Activated CD8-positive, alpha-beta T cell treated with anti-CD3 and anti-CD28 coated beads for 36 hours (primary cell): ENCODE measurements at regions not wholly inside any gene's neighbourhood (a gene's known extent, or its start where the extent isn't known, plus 50 kb on each side); places are given as distances from the start of the nearest gene placed in this dataset.
A peak's percentile ranks its signal among the peaks of the same experiment; 100 is the strongest.

Experiments
- ATAC-seq: fragments of 200-7000 bp; cut with Tn5 transposase; one replicate; pipeline ENCODE4 v1.10.0; 2021; ENCODE audit warnings: mild to moderate bottlenecking, moderate library complexity
- CTCF ChIA-PET: fragments of 350-600 bp; sonication (Branson Sonifier 250); formaldehyde crosslinking; loops from one replicate; lab custom pipeline; 2021; ENCODE audit warnings: antibody characterized with exemption; lab: Charles Lee
- POLR2A ChIA-PET: fragments of 350-600 bp; sonication (Branson Sonifier 250); formaldehyde crosslinking; loops from one replicate; lab custom pipeline; 2021; ENCODE audit warnings: antibody characterized with exemption; lab: Charles Lee
- DNase-seq: peaks from one replicate; pipeline ENCODE4 v3.0.0-alpha.2; 2020
- H3K27ac Mint-ChIP-seq: one replicate; pipeline ENCODE4 v1.8.0; 2021; ENCODE audit warnings: mild to moderate bottlenecking, mixed read lengths
- H3K27me3 Mint-ChIP-seq: one replicate; pipeline ENCODE4 v1.8.0; 2021; ENCODE audit warnings: mixed read lengths
- H3K36me3 Mint-ChIP-seq: one replicate; pipeline ENCODE4 v1.8.0; 2021; ENCODE audit warnings: low read depth, mixed read lengths
- H3K4me1 Mint-ChIP-seq: one replicate; pipeline ENCODE4 v1.8.0; 2021; ENCODE audit warnings: low read depth, mixed read lengths
- H3K4me3 Mint-ChIP-seq: one replicate; pipeline ENCODE4 v1.8.0; 2021; ENCODE audit warnings: mild to moderate bottlenecking, moderate library complexity, mixed read lengths
- H3K9me3 Mint-ChIP-seq: one replicate; pipeline ENCODE4 v1.8.0; 2021; ENCODE audit warnings: mixed read lengths
- intact Hi-C: fragments of 100-400 bp; cut with micrococcal nuclease; formaldehyde crosslinking; loops from one replicate; pipeline ENCODE4 v1.10.0; 2022
- TF ChIP-seq, protein P1 (sequence below): fragments of 200-600 bp; IDR thresholded peaks from one replicate; pipeline ENCODE4 v1.8.0; 2022; ENCODE audit warnings: antibody characterized with exemption, mild to moderate bottlenecking

DNA sequence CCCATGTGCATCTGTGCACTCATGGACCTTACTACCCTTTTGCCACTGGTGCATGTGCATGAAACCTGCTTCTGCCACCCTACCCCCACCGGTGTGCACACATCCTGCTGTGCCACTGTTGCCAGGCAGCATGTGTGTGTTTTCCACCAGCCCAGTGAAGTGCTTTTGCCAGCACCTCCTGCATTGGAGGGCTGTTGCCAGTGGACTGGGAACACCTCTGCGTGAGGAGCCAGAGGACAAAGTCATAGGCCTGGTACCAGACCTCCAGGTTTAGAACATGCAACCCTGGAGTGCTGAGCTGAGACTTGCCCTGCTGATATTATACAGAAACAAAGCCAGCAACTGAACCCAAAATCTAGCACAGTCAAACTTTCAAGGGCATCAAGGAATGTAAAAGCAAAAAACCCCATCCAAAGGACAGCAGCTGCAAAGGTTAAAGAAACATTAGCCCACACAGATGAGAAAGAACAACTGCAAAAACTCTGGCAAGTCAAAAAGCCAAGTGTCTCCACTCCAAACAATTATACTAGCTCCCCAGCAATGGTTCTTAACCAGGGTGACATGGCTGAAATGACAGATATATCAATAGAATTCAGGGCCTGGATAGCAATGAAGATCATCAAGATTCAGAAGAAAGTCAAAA is 70.6 kb upstream of the PTPN3 start:
- ATAC-seq = no peak
- Mint-ChIP-seq H3K27ac (no peak overlapping the region), H3K4me3 (no peak overlapping the region), H3K9me3 (no peaks in the 10 kb centered on the region), H3K36me3 (no peaks in the 10 kb centered on the region), H3K4me1 (no peaks in the 10 kb centered on the region), H3K27me3 (peaks cover 8% of the 10 kb centered on the region)
- POLR2A ChIA-PET = interaction anchor here (0.9 kb wide), 1 partner anchor 51 kb away, joined by 3 read pairs; no protein-coding TSS in a partner anchor
- CTCF ChIA-PET = no interaction called here
- no peak for DNase-seq
- intact Hi-C loops = no loop called here
- TF ChIP-seq, protein P1, sequence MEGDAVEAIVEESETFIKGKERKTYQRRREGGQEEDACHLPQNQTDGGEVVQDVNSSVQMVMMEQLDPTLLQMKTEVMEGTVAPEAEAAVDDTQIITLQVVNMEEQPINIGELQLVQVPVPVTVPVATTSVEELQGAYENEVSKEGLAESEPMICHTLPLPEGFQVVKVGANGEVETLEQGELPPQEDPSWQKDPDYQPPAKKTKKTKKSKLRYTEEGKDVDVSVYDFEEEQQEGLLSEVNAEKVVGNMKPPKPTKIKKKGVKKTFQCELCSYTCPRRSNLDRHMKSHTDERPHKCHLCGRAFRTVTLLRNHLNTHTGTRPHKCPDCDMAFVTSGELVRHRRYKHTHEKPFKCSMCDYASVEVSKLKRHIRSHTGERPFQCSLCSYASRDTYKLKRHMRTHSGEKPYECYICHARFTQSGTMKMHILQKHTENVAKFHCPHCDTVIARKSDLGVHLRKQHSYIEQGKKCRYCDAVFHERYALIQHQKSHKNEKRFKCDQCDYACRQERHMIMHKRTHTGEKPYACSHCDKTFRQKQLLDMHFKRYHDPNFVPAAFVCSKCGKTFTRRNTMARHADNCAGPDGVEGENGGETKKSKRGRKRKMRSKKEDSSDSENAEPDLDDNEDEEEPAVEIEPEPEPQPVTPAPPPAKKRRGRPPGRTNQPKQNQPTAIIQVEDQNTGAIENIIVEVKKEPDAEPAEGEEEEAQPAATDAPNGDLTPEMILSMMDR = no peak

DNA sequence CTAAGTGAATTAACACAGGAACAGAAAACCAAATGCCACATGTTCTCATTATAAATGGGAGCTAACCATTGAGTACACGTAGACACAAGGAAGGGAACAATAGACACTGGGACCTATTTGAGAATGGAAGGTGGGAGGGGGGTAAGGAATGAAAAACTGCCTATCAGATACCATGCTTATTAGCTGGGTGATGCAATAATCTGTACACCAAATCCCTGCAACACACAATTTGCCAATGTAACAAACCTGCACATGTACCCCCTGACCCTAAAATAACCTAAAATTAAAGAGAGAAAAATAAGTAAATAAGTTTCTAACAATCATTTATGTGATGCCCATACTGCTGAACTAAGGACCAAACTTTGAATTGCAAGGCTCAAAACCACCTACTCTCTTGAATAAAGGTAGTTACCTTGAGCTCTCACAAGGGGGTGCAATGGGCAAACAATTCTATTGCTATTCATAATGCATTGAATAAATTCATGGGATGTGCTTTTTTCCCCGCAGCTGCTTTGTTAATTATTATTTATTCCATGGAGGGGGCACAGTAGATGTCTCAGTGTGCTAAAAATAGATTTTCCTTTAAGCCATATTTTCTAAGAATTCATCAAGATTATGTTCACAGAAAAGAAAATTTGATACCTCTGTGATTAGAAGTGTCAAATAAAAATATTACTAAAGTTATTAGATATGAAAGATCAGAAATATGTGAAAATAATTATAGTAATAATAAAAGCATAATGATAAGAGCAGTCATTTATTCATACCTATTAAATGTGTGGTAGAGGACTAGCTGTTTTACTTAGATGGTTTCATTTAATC is 76.2 kb upstream of the PTPN3 start:
- Mint-ChIP-seq H3K9me3 (no peaks in the 10 kb centered on the region), H3K4me3 (no peak overlapping the region), H3K36me3 (no peaks in the 10 kb centered on the region), H3K4me1 (no peaks in the 10 kb centered on the region), H3K27me3 (peaks cover 3% of the 10 kb centered on the region), H3K27ac (no peak overlapping the region)
- CTCF ChIA-PET = interaction anchor here (1.0 to 3.2 kb wide), 5 partner anchors 9 to 577 kb away, joined by 3 to 26 read pairs (median 3); no protein-coding TSS in a partner anchor
- POLR2A ChIA-PET = no interaction called here
- DNase-seq (peak; percentile 28), ATAC-seq (no peak)
- TF ChIP-seq, protein P1 = peak; percentile 59
- intact Hi-C loops = loop anchor here (10.0 kb wide), 1 partner anchor 241 kb away; no protein-coding TSS in a partner anchor

DNA sequence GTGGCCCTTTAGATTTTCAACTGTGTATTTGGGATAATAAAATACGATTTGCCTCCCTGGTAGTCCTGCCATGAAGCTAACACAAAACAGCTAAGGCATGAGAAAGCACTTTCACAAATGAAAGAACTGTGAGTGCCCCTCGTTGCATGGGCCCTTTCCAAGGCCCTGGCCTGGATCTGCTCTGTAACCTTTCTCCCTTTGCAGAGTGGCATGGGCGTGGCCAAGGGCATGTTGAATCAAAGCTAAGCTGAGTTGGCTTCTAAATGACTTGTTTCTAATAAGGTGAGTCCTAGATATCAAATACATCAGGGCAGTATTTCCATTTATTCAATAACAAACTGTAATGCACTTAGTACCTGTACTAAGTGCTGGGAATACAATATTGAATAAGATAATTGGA is 78.7 kb upstream of the PTPN3 start:
- DNase-seq (no peak), ATAC-seq (no peak)
- POLR2A ChIA-PET = no interaction called here
- intact Hi-C loops = loop anchor here (10.0 kb wide), 1 partner anchor 238 kb away; no protein-coding TSS in a partner anchor
- H3K4me3 Mint-ChIP-seq = no peak overlapping the region
- H3K9me3 Mint-ChIP-seq = no peaks in the 10 kb centered on the region
- no peak overlapping the region for H3K27ac Mint-ChIP-seq
- CTCF ChIA-PET = interaction anchor here (1.7 kb wide), 1 partner anchor 26 kb away, joined by 3 read pairs; no protein-coding TSS in a partner anchor
- TF ChIP-seq, protein P1 = no peak
- no peaks in the 10 kb centered on the region for H3K4me1 Mint-ChIP-seq
- H3K36me3 Mint-ChIP-seq = no peaks in the 10 kb centered on the region
- H3K27me3 Mint-ChIP-seq = no peaks in the 10 kb centered on the region

DNA sequence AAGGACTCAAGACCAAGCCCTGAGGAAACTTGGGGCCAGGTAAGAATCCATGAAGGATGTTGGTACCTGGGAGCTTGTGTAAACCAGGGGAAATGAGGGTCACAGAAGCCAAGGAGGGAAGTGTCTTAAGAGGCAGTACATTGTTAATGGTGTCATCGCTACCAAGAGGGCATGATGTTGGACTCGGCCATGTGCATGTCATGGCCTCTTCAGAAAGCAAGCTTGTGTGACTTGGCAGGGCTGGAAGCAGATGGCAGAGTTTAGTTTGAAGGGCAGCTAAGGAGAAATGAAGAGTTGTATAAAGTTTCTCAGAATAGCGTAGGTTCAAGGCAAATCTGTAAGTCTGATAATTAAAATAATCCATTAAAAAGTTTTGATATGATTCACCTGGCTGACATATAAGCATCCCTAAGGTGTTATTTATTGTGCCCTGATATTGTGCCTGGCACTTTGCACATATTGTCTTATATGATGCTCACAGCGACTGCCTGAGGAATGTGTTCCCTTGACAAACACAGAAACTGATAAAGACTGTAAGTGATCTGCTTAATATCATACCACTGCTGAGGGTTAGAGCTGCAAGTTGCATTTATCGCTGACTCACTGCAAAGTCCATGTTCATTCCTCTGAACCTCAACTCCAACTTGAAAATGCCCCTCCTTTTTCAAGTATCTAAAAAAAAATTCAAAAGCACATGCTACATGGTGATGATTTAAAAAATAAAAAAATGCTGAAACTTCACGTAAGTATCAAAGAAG is 81.3 kb upstream of the PTPN3 start:
- Mint-ChIP-seq H3K27ac (no peak overlapping the region), H3K9me3 (no peaks in the 10 kb centered on the region), H3K4me1 (no peaks in the 10 kb centered on the region), H3K4me3 (no peak overlapping the region), H3K27me3 (no peaks in the 10 kb centered on the region), H3K36me3 (no peaks in the 10 kb centered on the region)
- TF ChIP-seq, protein P1 = no peak
- ATAC-seq (no peak), DNase-seq (no peak)
- ChIA-PET CTCF (no interaction called here), POLR2A (no interaction called here)
- intact Hi-C loops = loop anchor here (10.0 kb wide), 1 partner anchor 235 kb away; no protein-coding TSS in a partner anchor
